BJ (cell line): ENCODE measurements at regions not wholly inside any gene's neighbourhood (a gene's known extent, or its start where the extent isn't known, plus 50 kb on each side); places are given as distances from the start of the nearest gene placed in this dataset.
"Not testable (repeated sequence)": the region's sequence is repeated elsewhere in the genome, so short reads cannot be mapped to it uniquely, and the experiment has no call there.

Experiments
- CTCF ChIA-PET: fragments of 350-600 bp; formaldehyde crosslinking; extraction: SDS; loops from one replicate; lab custom pipeline; 2021; ENCODE audit warnings: antibody characterized with exemption, inconsistent platforms; lab: Yijun Ruan, JAX
- POLR2A ChIA-PET: fragments of 300-600 bp; sonication (Branson Sonifier 250); formaldehyde crosslinking; extraction: SDS; loops from one replicate; lab custom pipeline; 2021; ENCODE audit warnings: antibody characterized with exemption; lab: Charles Lee
- DNase-seq: peaks from one replicate; pipeline ENCODE4 v3.0.0-alpha.2; 2011; ENCODE audit warnings: low read depth
- H3K27me3 ChIP-seq: 2 replicates; pipeline ENCODE4 v1.6.0; 2011; ENCODE audit warnings: low read length; ENCODE audit not compliant: control insufficient read depth, insufficient read depth
- H3K36me3 ChIP-seq: 2 replicates; pipeline ENCODE4 v1.5.1; 2011; ENCODE audit warnings: low read length; ENCODE audit not compliant: control insufficient read depth, insufficient read depth
- H3K4me3 ChIP-seq: 2 replicates; pipeline ENCODE4 v1.5.1; 2011; ENCODE audit warnings: low read depth, mild to moderate bottlenecking, control low read depth, low read length
- CTCF ChIP-seq: IDR thresholded peaks from 2 replicates; pipeline ENCODE4 v1.5.1; 2011; ENCODE audit warnings: low read depth, mild to moderate bottlenecking, control low read depth, inconsistent platforms, low read length, moderate library complexity; ENCODE audit not compliant: insufficient read depth

DNA sequence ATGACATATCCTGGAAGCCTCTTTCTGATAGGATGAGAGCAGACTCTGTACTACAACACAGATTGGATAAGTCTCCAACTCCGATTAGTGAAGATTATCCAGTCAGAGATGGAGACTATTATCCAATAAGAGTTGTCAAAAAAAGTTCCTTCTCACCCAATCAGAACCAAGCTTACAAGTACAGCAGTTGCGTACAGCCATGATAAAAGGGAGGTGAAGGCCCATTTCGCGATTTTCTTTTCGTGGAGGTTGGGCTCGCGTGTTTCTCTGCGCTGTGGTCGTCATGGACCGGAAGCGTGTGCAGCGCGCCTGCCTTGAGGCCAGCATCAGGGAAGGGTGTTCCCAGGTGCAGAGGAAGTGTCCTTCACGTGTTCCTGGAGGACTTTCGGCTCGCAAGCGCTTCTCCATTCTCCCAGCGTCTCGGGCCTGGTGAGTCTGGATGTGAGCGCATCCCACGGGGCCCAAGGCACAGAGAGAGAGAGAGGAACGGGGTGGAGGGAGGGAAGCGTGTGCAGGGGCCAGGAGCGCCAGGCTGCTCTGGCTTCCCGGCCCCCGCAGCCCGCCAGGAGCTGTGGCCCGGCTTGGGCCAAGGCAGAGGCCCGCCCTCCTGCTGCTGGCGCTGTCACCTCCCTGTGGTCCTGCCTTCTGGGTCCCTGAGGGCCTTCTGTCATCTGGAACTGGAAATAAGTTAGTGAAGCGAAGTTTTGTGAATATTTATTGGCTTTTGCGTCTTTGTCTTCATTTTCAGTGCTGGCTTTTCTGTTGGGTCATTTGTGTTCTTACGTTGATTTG is 53.9 kb downstream of the CDRT15L2 start:
- CTCF ChIA-PET, POLR2A ChIA-PET: not testable (repeated sequence)

DNA sequence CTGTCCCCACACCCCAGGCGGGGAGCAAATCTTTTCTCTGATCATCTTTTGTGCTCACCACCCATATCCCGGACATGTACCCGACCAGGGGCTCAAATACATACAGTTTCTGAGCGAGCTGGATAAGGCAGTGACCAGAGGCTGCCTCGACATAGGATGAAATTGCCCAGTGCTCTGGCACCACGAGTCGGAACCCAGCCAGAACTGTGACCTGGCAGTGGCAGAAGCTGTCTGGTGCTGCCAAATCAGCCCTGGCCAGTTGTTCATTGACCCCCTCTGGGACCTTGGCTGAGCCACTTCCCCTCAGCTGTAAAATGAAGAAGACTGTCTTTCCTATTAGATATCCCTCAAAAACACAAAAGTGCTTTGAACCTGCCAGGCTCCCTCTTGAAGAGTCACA is 60.6 kb downstream of the CDRT15L2 start:
- POLR2A ChIA-PET, CTCF ChIA-PET, DNase-seq, H3K27me3 ChIP-seq, H3K36me3 ChIP-seq, H3K4me3 ChIP-seq: not testable (repeated sequence)

More for the DNA sequence above, 53.9 kb downstream of the CDRT15L2 start:
- not testable (repeated sequence) for H3K4me3 ChIP-seq, H3K27me3 ChIP-seq, DNase-seq, H3K36me3 ChIP-seq

DNA sequence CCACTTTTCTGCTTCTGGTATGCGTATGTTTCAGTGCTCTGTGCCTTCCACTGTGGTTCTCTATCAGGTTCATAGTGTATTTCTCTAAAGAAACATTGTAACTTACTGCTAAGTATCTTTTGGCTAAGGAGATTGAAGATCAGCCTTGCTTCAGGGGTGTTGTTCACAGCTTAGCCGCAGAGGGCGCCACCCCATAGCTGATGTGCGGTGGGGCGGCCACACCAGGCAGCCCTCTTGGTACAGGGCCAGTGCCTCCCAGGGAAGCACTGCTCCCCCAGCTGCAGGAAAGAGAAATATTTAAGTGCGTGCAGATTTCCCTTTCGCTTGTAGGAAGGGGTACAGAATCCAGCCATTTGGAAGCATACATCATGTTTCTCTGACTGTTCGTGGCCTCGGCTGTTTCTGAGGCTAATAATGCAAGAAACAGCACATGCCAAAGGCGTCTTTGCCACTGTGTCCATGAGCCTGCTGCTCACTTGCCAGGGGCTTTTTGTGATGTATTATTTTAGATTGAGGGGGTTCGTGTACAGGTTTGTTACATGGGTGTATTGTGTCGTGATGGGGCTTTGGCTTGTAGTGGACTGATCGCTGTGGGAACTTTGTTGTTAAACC is 67.2 kb downstream of the CDRT15L2 start:
- H3K4me3 ChIP-seq, H3K27me3 ChIP-seq, POLR2A ChIA-PET, CTCF ChIA-PET, H3K36me3 ChIP-seq, DNase-seq: not testable (repeated sequence)
- TF ChIP-seq CTCF = peak; percentile 20; the same call in 1 of the 2 replicates

DNA sequence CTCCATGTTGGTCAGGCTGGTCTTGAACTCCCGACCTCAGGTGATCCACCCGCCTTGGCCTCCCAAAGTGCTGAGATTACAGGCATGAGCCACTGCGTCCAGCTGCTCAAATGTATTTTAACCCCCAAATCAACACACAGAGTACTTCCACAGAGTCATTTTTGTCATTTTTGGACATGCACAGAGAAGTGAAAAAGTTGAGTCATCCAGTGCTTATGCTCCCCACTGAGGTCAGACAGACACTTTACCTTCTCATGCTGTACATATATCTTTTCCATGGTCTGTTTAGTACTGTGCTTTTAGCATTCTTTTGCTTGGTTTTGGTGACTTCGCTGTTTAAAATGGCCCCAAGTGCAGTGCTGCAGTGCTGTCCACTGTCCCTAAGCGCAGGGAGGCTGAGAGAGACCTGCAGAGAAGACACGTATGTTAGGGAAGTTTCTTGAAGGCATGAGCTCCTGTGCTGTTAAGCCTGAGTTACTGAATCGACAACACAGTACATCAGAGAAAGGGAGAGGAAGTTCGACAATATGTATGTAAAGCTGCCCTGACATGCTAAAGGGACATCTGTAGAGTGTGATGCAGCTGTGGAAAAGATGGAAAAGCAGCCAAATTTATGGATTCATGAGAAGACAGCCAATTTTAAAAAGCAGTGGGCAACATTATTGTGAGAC is 69.7 kb downstream of the CDRT15L2 start:
- H3K36me3 ChIP-seq, H3K4me3 ChIP-seq, CTCF ChIA-PET, H3K27me3 ChIP-seq, POLR2A ChIA-PET, DNase-seq: not testable (repeated sequence)

DNA sequence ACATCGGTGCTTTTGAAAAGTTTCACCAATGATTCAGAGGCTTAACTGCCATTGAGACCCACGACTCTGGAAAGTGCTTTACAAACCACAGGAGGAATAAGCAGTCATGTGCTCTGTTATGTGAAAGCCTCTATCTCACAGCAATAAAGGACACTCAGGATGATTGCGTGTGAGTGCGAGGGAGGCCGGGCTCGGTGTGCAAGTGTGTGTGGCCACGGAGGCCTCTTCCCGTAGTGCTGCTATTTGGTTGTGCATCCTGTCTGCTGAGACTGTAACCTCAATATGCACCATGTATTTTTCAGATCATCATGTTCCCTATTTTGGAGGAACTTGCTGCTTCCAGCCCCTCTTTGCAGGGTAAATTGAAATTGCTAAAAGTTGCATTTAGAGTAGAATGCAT is 71.5 kb downstream of the CDRT15L2 start:
- CTCF ChIA-PET, POLR2A ChIA-PET, H3K27me3 ChIP-seq, H3K4me3 ChIP-seq, DNase-seq, H3K36me3 ChIP-seq: not testable (repeated sequence)

DNA sequence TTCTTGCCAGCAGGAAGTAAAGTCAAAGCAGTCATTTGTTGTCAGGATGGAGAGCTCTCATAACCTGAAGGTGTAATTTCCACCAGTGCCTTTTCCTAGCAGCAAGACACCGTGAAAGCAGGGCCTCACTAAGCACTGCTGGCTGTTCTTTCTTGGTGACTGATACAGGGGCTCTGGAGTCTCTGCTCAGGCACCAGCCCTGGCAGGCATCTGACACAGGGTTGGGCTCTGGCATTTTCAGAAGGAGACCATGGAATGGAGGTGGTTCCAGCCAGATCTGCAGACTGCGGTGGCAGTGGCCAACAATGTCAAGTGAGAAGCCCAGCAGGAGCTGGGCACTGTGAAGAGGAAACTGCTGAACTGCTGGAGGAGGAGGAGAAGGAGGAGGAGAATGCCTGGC is 72.2 kb downstream of the CDRT15L2 start:
- POLR2A ChIA-PET, H3K36me3 ChIP-seq, DNase-seq, CTCF ChIA-PET, H3K4me3 ChIP-seq, H3K27me3 ChIP-seq: not testable (repeated sequence)

GRCh38 chr17:20653391-20653790 is 73.9 kb downstream of the CDRT15L2 start:
- POLR2A ChIA-PET, H3K4me3 ChIP-seq, H3K36me3 ChIP-seq, CTCF ChIA-PET, H3K27me3 ChIP-seq, DNase-seq: not testable (repeated sequence)

DNA sequence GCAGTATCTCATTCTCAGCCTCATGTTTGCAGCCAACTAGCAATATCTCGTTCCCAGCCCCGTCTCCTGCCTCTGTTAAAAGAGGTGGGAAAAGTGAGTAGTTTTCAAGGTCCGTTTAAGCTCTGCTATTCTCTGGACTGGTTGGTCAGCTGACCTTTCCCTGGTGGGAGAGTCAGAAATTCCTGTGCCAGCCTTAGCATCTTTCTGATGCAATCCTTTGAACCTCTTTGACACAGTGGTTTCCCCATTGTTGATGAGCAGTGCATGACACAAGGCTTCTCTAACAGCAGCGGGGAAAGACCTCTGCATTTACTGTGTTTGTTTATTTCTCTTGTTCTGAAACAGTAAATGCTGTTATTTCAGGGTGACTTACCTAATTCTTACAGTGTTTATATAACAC is 74.6 kb downstream of the CDRT15L2 start:
- DNase-seq, POLR2A ChIA-PET, H3K4me3 ChIP-seq, CTCF ChIA-PET, H3K36me3 ChIP-seq, H3K27me3 ChIP-seq: not testable (repeated sequence)

DNA sequence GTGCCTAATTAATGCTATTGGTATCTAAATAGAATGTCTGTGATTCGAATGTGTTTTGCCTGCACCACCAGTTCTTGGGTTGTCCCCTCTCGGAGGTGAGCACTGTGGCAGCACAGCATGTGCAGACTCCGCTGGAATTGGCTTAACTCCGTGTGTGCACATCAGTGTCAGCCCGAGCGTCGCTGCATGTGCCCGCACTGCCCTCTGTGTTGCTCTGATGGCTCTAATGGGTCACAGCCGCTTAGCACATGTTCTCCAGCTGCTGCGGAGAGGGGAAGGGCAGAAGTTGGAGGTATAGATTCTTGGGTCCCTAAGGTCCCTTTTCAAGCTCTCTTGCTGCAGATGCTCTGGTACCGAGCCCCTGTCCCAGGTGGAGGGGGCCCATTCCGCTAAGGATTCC is 75.1 kb downstream of the CDRT15L2 start:
- CTCF ChIA-PET, H3K4me3 ChIP-seq, H3K36me3 ChIP-seq, DNase-seq, H3K27me3 ChIP-seq, POLR2A ChIA-PET: not testable (repeated sequence)

GRCh38 chr17:20665103-20665955 is 85.8 kb downstream of the CDRT15L2 start:
- DNase-seq = peak; percentile 4
- POLR2A ChIA-PET, CTCF ChIA-PET: not testable (repeated sequence)

GRCh38 chr17:20666689-20667088 is 87.2 kb downstream of the CDRT15L2 start:
- H3K36me3 ChIP-seq, DNase-seq, CTCF ChIA-PET, POLR2A ChIA-PET, H3K4me3 ChIP-seq, H3K27me3 ChIP-seq: not testable (repeated sequence)

More at GRCh38 chr17:20665103-20665955, 85.8 kb downstream of the CDRT15L2 start:
- H3K27me3 ChIP-seq, H3K4me3 ChIP-seq, H3K36me3 ChIP-seq: not testable (repeated sequence)
